Neural cell (in vitro differentiated cells): ENCODE measurements at regions not wholly inside any gene's neighbourhood (a gene's known extent, or its start where the extent isn't known, plus 50 kb on each side); places are given as distances from the start of the nearest gene placed in this dataset.

ENCODE experiments used
- H2AFZ ChIP-seq: fragments of 200-600, 300-800 bp; sonication (generic), shearing (Covaris generic); 2 replicates; pipeline ENCODE4 v1.6.0; 2014; ENCODE audit warnings: low read depth, mild to moderate bottlenecking, antibody characterized with exemption, low read length, moderate library complexity
- H3F3A ChIP-seq: fragments of 200-600 bp; shearing (Covaris generic); 2 replicates; pipeline ENCODE4 v1.6.1; 2016; ENCODE audit warnings: mild to moderate bottlenecking, moderate library complexity, mixed read lengths, antibody characterized with exemption, low read length; ENCODE audit not compliant: insufficient read depth, poor library complexity, severe bottlenecking
- H3K27ac ChIP-seq: fragments of 200-600, 300-800 bp; sonication (generic), shearing (Covaris generic); 2 replicates; pipeline ENCODE4 v1.5.1; 2014; ENCODE audit warnings: mild to moderate bottlenecking, low read length, moderate library complexity
- H3K27me3 ChIP-seq: fragments of 300-800, 200-600 bp; sonication (generic), shearing (Covaris generic); 2 replicates; pipeline ENCODE4 v1.6.0; 2014; ENCODE audit warnings: mild to moderate bottlenecking, low read depth, low read length, moderate library complexity; ENCODE audit not compliant: insufficient read depth
- H3K36me3 ChIP-seq: fragments of 300-800, 200-600 bp; sonication (generic), shearing (Covaris generic); 2 replicates; pipeline ENCODE4 v1.5.1; 2014; ENCODE audit warnings: mild to moderate bottlenecking, antibody characterized with exemption, low read length, moderate library complexity; ENCODE audit not compliant: insufficient read depth
- H3K4me2 ChIP-seq: fragments of 300-800, 200-600 bp; sonication (generic), shearing (Covaris generic); 2 replicates; pipeline ENCODE4 v1.6.0; 2014; ENCODE audit warnings: mild to moderate bottlenecking, low read length
- H3K4me3 ChIP-seq: fragments of 300-800, 200-600 bp; sonication (generic), shearing (Covaris generic); 2 replicates; pipeline ENCODE4 v1.5.1; 2014; ENCODE audit warnings: mild to moderate bottlenecking, low read length, moderate library complexity
- H3K79me2 ChIP-seq: fragments of 200-600 bp; shearing (Covaris generic); replicated peaks from 2 replicates; pipeline ENCODE4 v1.6.0; 2014; ENCODE audit warnings: mild to moderate bottlenecking, low read length, moderate library complexity; ENCODE audit not compliant: insufficient read depth
- H3K9ac ChIP-seq: fragments of 300-800, 200-600 bp; sonication (generic), shearing (Covaris generic); 2 replicates; pipeline ENCODE4 v1.6.1; 2016; ENCODE audit warnings: mild to moderate bottlenecking, low read length, mixed read lengths
- H3K9me2 ChIP-seq: fragments of 200-600 bp; shearing (Covaris generic); 2 replicates; pipeline ENCODE4 v1.6.1; 2016; ENCODE audit warnings: mild to moderate bottlenecking, low read length, mixed read lengths; ENCODE audit not compliant: insufficient read depth
- H3K9me3 ChIP-seq: fragments of 200-600, 300-800 bp; sonication (generic), shearing (Covaris generic); 2 replicates; pipeline ENCODE4 v1.6.1; 2016; ENCODE audit warnings: mild to moderate bottlenecking, mixed run types, low read length, moderate library complexity, mixed read lengths
- H4K20me1 ChIP-seq: fragments of 200-600 bp; shearing (Covaris generic); 2 replicates; pipeline ENCODE4 v1.6.1; 2016; ENCODE audit warnings: mild to moderate bottlenecking, mixed run types; ENCODE audit not compliant: insufficient read depth
- RAD21 ChIP-seq: fragments of 450-650 bp; conservative IDR thresholded peaks from 2 replicates; pipeline ENCODE4 v1.6.1; 2014; ENCODE audit warnings: antibody characterized with exemption, mild to moderate bottlenecking, moderate library complexity
- SMC3 ChIP-seq: fragments of 450-650 bp; conservative IDR thresholded peaks from 2 replicates; pipeline ENCODE4 v1.6.1; 2014; ENCODE audit warnings: antibody characterized with exemption, mild to moderate bottlenecking, moderate library complexity; ENCODE audit not compliant: poor library complexity
- small RNA-seq, 3 experiments: library from RNA; depleted of rRNA; stranded (forward); fragments of <200 nt; gene quantifications; one replicate each; pipeline ENCODE3, GENCODE V24; 2012

DNA sequence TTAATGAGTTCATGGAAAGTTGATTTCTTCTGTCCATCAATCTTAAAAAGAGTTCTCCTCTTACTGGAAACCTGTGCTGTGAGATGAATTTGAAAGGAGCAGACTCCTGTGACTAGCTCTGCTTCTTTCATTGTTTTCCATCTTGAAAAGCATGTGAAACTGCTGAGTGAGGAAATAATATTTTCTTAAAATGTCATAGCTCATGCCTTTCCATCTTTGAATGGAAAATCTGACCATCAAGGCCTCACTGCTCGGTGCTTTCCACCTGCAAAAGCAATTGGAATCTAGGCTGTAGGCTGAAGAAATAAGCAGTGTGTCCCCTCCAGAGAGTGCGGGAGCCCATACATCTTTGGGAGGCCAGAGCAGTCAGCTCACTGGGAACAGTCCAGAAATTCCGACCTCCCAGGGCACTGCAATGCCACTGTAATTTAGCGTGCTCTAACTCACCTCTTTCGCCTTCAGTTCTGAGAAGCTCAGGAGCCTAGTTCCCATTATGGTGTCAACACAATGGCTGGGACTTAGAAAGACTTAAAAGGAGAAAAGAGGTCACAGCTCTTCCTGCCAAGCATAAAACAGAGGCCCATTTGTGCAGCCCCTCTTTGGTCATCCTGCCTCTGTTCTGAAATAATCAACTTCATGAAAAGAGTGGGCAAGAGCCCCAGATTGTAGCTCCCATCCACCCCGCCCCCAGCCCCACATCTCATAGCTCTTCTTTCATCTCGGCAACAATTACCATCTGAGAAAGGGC lies 50.4 kb upstream of the F3 start:
- Histone ChIP-seq H4K20me1 (no peaks in the 10 kb centered on the region), H3K27me3 (no peaks in the 10 kb centered on the region), H3K4me3 (no peak overlapping the region), H3K9me3 (no peaks in the 10 kb centered on the region), H3K36me3 (no peaks in the 10 kb centered on the region), H2AFZ (no peak overlapping the region), H3K9me2 (no peaks in the 10 kb centered on the region), H3K4me2 (no peak overlapping the region), H3K79me2 (no peaks in the 10 kb centered on the region), H3K27ac (no peak overlapping the region), H3F3A (no peaks in the 10 kb centered on the region), H3K9ac (no peak overlapping the region)
- TF ChIP-seq RAD21, result no peak
- TF ChIP-seq SMC3, result no peak

Small RNA genes lying in the stretch of these regions (small RNA-seq; reads per million reads assigned to genes)
- gene MIR378G, result 0 reads per million in 3 experiments
